ENCODE measurements at regions not wholly inside any gene's neighbourhood (a gene's known extent, or its start where the extent isn't known, plus 50 kb on each side); places are given as distances from the start of the nearest gene placed in this dataset.

DNA sequence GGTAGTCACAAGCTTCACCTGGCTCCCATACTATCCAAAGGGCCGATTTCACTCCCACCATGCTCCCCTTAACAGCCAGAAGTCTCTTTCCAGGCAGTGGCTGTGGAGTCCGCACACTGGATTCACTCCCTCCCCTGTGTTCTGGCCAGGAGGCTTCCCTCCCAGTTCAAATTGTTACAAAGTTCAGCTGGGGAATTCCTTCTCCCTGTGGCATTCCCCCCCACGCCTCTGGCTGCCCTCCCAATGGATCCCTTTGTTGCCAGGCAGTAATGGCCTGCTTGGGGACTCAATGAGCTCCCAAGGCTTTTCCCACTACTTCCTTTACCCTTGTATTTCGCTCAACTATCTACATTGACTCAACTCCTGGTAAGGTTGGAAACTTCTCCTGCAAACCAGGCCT lies 1921.4 kb upstream of the PCDH20 start:
- no peak for TF ChIP-seq POLR2A (IDR thresholded peaks at IDR 0.05)
- TF ChIP-seq CTCF (IDR thresholded peaks at IDR 0.05), result no peak
- TF ChIP-seq POLR2AphosphoS5 (IDR thresholded peaks at IDR 0.05), result no peak
- no peak for TF ChIP-seq EP300 (IDR thresholded peaks at IDR 0.05)
- Histone ChIP-seq H3K4me1 (no peaks in the 10 kb centered on the region), H3K4me3 (no peak overlapping the region), H3K9me3 (no peaks in the 10 kb centered on the region), H3K27me3 (no peaks in the 10 kb centered on the region), H3K36me3 (no peaks in the 10 kb centered on the region), H3K27ac (no peak overlapping the region)
- 66 to 78% methylated on average over 1 to 3 of the region's 4 CpGs for WGBS, 2 donors (ENCODE audit: low coverage in 1 of 2)
- no peak for ATAC-seq

DNA sequence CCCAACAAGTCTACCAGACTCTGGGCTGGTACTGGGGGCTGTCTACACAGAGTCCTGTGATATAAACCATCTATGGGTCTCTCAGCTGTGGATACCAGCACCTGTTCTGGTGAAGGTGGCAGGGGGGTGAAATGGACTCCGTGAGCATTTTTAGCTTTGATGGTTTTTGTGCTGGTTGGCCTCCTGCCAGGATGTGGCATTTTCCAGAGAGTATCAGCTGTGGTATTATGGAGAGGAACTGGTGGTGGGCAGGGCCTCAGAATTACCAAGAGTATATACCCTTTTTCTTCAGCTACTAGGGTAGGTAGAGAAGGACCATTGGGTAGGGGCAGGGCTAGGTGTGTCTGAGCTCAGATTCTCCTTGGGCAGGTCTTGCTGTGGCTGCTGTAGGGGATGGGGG lies 1920.9 kb upstream of the PCDH20 start:
- no peak for ATAC-seq
- H3K4me1 ChIP-seq, result no peaks in the 10 kb centered on the region
- H3K27me3 ChIP-seq, result no peaks in the 10 kb centered on the region
- H3K36me3 ChIP-seq, result no peaks in the 10 kb centered on the region
- no peaks in the 10 kb centered on the region for H3K9me3 ChIP-seq
- TF ChIP-seq POLR2A (IDR thresholded peaks at IDR 0.05) (no peak), EP300 (IDR thresholded peaks at IDR 0.05) (no peak), POLR2AphosphoS5 (IDR thresholded peaks at IDR 0.05) (no peak), CTCF (IDR thresholded peaks at IDR 0.05) (no peak)
- H3K4me3 ChIP-seq, result no peak overlapping the region
- H3K27ac ChIP-seq, result no peak overlapping the region
- WGBS, 2 donors (ENCODE audit: low coverage in 1 of 2), result no CpG with 5 or more reads among the region's 1 CpG

DNA sequence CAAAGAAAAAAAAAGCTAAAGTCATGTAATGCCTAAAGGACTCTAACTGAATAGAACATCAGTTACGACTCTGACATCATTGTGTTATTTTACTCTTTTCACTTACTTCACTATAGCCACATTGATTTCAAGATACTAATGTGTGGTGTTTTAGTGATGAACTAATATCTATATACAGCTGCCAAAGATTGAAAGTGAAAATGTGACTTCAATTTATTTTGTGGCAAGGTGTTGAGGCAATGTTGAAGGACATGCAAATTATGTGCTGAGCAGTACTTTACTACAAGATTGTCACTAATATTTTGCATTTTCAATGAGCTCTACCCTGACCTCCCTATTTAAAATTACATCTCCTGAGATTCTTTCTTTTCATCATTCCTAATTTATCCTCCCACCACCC lies 1911.9 kb upstream of the PCDH20 start:
- Histone ChIP-seq H3K36me3 (no peaks in the 10 kb centered on the region), H3K27me3 (no peaks in the 10 kb centered on the region), H3K4me3 (no peak overlapping the region), H3K9me3 (no peaks in the 10 kb centered on the region), H3K4me1 (no peaks in the 10 kb centered on the region), H3K27ac (no peak overlapping the region)
- no peak for ATAC-seq
- WGBS, 2 donors (ENCODE audit: low coverage in 1 of 2), result 46 to 83% methylated on average over 1 of the region's 1 CpG
- TF ChIP-seq CTCF (IDR thresholded peaks at IDR 0.05) (no peak), EP300 (IDR thresholded peaks at IDR 0.05) (no peak), POLR2A (IDR thresholded peaks at IDR 0.05) (no peak), POLR2AphosphoS5 (IDR thresholded peaks at IDR 0.05) (no peak)

DNA sequence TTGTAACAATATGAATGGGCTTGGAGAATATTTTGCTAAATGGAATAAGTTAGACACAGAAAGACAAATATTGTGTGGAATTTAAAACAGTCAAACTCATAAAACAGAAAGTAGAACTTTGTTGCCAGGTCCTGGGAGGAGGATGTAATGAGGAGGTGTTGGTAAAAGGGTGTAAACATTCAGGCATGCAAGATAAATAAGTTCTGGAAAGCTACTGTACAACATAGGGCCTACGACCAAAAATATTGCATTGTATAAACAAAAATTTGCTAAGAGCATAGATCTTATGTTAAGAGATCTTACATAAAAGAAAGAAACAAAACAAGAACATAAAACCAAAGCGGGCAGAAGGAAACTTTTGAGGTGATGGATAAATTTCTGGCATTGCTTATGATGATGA lies 1907.8 kb upstream of the PCDH20 start:
- ATAC-seq, result no peak
- no peak for TF ChIP-seq CTCF (IDR thresholded peaks at IDR 0.05)
- no peak for TF ChIP-seq POLR2AphosphoS5 (IDR thresholded peaks at IDR 0.05)
- TF ChIP-seq EP300 (IDR thresholded peaks at IDR 0.05), result no peak
- TF ChIP-seq POLR2A (IDR thresholded peaks at IDR 0.05), result no peak

DNA sequence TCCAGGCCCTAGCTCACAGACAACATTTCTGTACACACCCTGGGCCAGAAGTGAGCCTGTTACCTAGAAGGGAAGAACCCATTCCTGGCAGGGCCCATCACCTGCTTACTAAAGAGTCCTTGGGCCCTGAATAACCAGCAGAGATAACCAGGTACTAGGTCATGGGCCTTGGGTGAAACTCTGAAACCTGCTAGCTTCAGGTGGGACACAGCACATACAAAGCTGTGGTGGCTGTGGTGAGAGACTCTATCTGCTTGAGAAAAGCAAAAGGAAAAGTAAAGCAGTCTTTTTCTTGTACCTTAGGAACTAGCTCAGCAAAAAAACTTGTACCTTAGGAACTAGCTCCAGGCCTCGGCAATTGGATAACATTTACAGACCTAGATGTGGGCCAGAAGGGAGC lies 1895.9 kb upstream of the PCDH20 start:
- TF ChIP-seq POLR2A (IDR thresholded peaks at IDR 0.05) (no peak), CTCF (IDR thresholded peaks at IDR 0.05) (no peak), EP300 (IDR thresholded peaks at IDR 0.05) (no peak), POLR2AphosphoS5 (IDR thresholded peaks at IDR 0.05) (no peak)
- 88% methylated on average over 1 of the region's 1 CpG; no CpG with 5 or more reads in 1 of the 2 donors for WGBS, 2 donors (ENCODE audit: low coverage in 1 of 2)
- Histone ChIP-seq H3K9me3 (no peaks in the 10 kb centered on the region), H3K36me3 (no peaks in the 10 kb centered on the region), H3K4me3 (no peak overlapping the region), H3K27ac (no peak overlapping the region), H3K27me3 (no peaks in the 10 kb centered on the region), H3K4me1 (no peaks in the 10 kb centered on the region)
- no peak for ATAC-seq

More for the DNA sequence above, 1907.8 kb upstream of the PCDH20 start:
- Histone ChIP-seq H3K27me3 (no peaks in the 10 kb centered on the region), H3K27ac (no peak overlapping the region), H3K9me3 (no peaks in the 10 kb centered on the region), H3K36me3 (no peaks in the 10 kb centered on the region), H3K4me1 (no peaks in the 10 kb centered on the region), H3K4me3 (no peak overlapping the region)
- WGBS, 2 donors (ENCODE audit: low coverage in 1 of 2), result 33 to 40% methylated on average over 2 of the region's 2 CpGs

Data from gastroesophageal sphincter (tissue), 4 donors.